Neural progenitor cell (in vitro differentiated cells): ENCODE measurements at regions not wholly inside any gene's neighbourhood (a gene's known extent, or its start where the extent isn't known, plus 50 kb on each side); places are given as distances from the start of the nearest gene placed in this dataset.
"Not testable (repeated sequence)": the region's sequence is repeated elsewhere in the genome, so short reads cannot be mapped to it uniquely, and the experiment has no call there.

ENCODE experiments used
- DNase-seq: peaks from one replicate; pipeline ENCODE4 v3.0.0-alpha.2; 2016; ENCODE audit warnings: low spot score
- H2AFZ ChIP-seq: fragments of 200-600 bp; sonication (generic); replicated peaks from 2 replicates; pipeline ENCODE4 v1.6.1; 2016; ENCODE audit warnings: antibody characterized with exemption
- H3F3A ChIP-seq: fragments of 200-600 bp; sonication (generic); 2 replicates; pipeline ENCODE4 v1.6.1; 2016; ENCODE audit warnings: antibody characterized with exemption, low read depth
- H3K27ac ChIP-seq: fragments of 200-600 bp; sonication (generic); 2 replicates; pipeline ENCODE4 v1.5.1; 2016; ENCODE audit warnings: mild to moderate bottlenecking
- H3K27me3 ChIP-seq: fragments of 200-600 bp; sonication (generic); 2 replicates; pipeline ENCODE4 v1.6.1; 2016; ENCODE audit warnings: mild to moderate bottlenecking, moderate library complexity
- H3K36me3 ChIP-seq: fragments of 200-600 bp; sonication (generic); 2 replicates; pipeline ENCODE4 v1.5.1; 2016
- H3K4me1 ChIP-seq: fragments of 200-600 bp; sonication (generic); 2 replicates; pipeline ENCODE4 v1.6.1; 2016; ENCODE audit warnings: mixed run types
- H3K4me2 ChIP-seq: fragments of 200-600 bp; sonication (generic); 2 replicates; pipeline ENCODE4 v1.6.1; 2016
- H3K4me3 ChIP-seq: fragments of 200-600 bp; sonication (generic); 2 replicates; pipeline ENCODE4 v1.5.1; 2016
- H3K79me2 ChIP-seq: fragments of 200-600 bp; sonication (generic); 2 replicates; pipeline ENCODE4 v1.6.1; 2016; ENCODE audit warnings: low read depth
- H3K9ac ChIP-seq: fragments of 200-600 bp; sonication (generic); 2 replicates; pipeline ENCODE4 v1.6.1; 2016
- H3K9me3 ChIP-seq: fragments of 200-600 bp; sonication (generic); 2 replicates; pipeline ENCODE4 v1.5.1; 2016; ENCODE audit warnings: low read depth
- H4K20me1 ChIP-seq: fragments of 200-600 bp; sonication (generic); 2 replicates; pipeline ENCODE4 v1.6.1; 2016; ENCODE audit warnings: low read depth
- H3K27ac Mint-ChIP-seq: 3 replicates; pipeline ENCODE4 v1.8.0; 2021; ENCODE audit warnings: mixed read lengths
- H3K27me3 Mint-ChIP-seq: 2 replicates; pipeline ENCODE4 v1.8.0; 2022; ENCODE audit warnings: low read depth, mild to moderate bottlenecking, inconsistent platforms, moderate library complexity, mixed read lengths; ENCODE audit not compliant: insufficient read depth
- H3K36me3 Mint-ChIP-seq: 3 replicates; pipeline ENCODE4 v1.8.0; 2021; ENCODE audit warnings: mixed read lengths
- H3K4me1 Mint-ChIP-seq: 3 replicates; pipeline ENCODE4 v1.8.0; 2021; ENCODE audit warnings: mixed read lengths
- H3K4me3 Mint-ChIP-seq: 3 replicates; pipeline ENCODE4 v1.8.0; 2021; ENCODE audit warnings: mild to moderate bottlenecking, moderate library complexity, mixed read lengths
- H3K9me3 Mint-ChIP-seq: 3 replicates; pipeline ENCODE4 v1.8.0; 2020; ENCODE audit warnings: mixed read lengths
- EZH2 ChIP-seq: fragments of 200-600 bp; sonication (generic); IDR thresholded peaks from 2 replicates; pipeline ENCODE4 v1.6.1; 2017; ENCODE audit warnings: antibody characterized with exemption, mild to moderate bottlenecking, moderate library complexity
- EZH2phosphoT487 ChIP-seq: fragments of 200-600 bp; sonication (generic); IDR thresholded peaks from 2 replicates; pipeline ENCODE4 v1.6.1; 2017; ENCODE audit warnings: antibody characterized with exemption
- TF ChIP-seq, protein P1 (sequence below): fragments of 200-600 bp; sonication (generic); IDR thresholded peaks from 2 replicates; pipeline ENCODE4 v1.5.1; 2017; ENCODE audit warnings: antibody characterized with exemption, mild to moderate bottlenecking

- H4K20me1 ChIP-seq, result no peaks in the 10 kb centered on the region
- DNase-seq, result no peak
- Mint-ChIP-seq H3K36me3 (no peaks in the 10 kb centered on the region), H3K4me1 (no peaks in the 10 kb centered on the region), H3K4me3 (no peak overlapping the region), H3K27me3 (no peaks in the 10 kb centered on the region), H3K9me3 (peaks cover 4% of the 10 kb centered on the region), H3K27ac (no peak overlapping the region)
- no peaks in the 10 kb centered on the region for H3K4me1 ChIP-seq
- H3K9ac ChIP-seq, result no peak overlapping the region
- no peak overlapping the region for H2AFZ ChIP-seq
- no peaks in the 10 kb centered on the region for H3K9me3 ChIP-seq
- H3K36me3 ChIP-seq, result no peaks in the 10 kb centered on the region
- H3K27ac ChIP-seq, result no peak overlapping the region
- H3K27me3 ChIP-seq, result no peaks in the 10 kb centered on the region
- no peaks in the 10 kb centered on the region for H3F3A ChIP-seq
- H3K4me3 ChIP-seq, result no peak overlapping the region
- H3K79me2 ChIP-seq, result no peaks in the 10 kb centered on the region
- TF ChIP-seq, protein P1, sequence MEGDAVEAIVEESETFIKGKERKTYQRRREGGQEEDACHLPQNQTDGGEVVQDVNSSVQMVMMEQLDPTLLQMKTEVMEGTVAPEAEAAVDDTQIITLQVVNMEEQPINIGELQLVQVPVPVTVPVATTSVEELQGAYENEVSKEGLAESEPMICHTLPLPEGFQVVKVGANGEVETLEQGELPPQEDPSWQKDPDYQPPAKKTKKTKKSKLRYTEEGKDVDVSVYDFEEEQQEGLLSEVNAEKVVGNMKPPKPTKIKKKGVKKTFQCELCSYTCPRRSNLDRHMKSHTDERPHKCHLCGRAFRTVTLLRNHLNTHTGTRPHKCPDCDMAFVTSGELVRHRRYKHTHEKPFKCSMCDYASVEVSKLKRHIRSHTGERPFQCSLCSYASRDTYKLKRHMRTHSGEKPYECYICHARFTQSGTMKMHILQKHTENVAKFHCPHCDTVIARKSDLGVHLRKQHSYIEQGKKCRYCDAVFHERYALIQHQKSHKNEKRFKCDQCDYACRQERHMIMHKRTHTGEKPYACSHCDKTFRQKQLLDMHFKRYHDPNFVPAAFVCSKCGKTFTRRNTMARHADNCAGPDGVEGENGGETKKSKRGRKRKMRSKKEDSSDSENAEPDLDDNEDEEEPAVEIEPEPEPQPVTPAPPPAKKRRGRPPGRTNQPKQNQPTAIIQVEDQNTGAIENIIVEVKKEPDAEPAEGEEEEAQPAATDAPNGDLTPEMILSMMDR, result no peak
- no peak overlapping the region for H3K4me2 ChIP-seq
Measured at GRCh38 chr7:106442476-106442875, 157.7 kb upstream of the NAMPT start.

GRCh38 chr7:106441343-106441742 lies 156.6 kb upstream of the NAMPT start:
- H3K4me3 Mint-ChIP-seq, H3K9me3 Mint-ChIP-seq, H3K9me3 ChIP-seq, H2AFZ ChIP-seq, H3K27ac ChIP-seq, DNase-seq, H3F3A ChIP-seq, H3K27me3 ChIP-seq, H3K79me2 ChIP-seq, H3K27me3 Mint-ChIP-seq, H3K27ac Mint-ChIP-seq, H4K20me1 ChIP-seq, H3K4me1 ChIP-seq, H3K4me1 Mint-ChIP-seq, H3K4me2 ChIP-seq, H3K9ac ChIP-seq, H3K36me3 ChIP-seq, H3K4me3 ChIP-seq, H3K36me3 Mint-ChIP-seq: not testable (repeated sequence)

GRCh38 chr7:106436933-106437332 lies 152.2 kb upstream of the NAMPT start:
- H3K9me3 Mint-ChIP-seq, H3K27me3 ChIP-seq: not testable (repeated sequence)

GRCh38 chr7:106433377-106433776 lies 148.6 kb upstream of the NAMPT start:
- no peaks in the 10 kb centered on the region for H3K36me3 ChIP-seq
- no peaks in the 10 kb centered on the region for H4K20me1 ChIP-seq
- Mint-ChIP-seq H3K27ac (no peak overlapping the region), H3K9me3 (no peaks in the 10 kb centered on the region), H3K27me3 (peaks cover 4% of the 10 kb centered on the region), H3K4me3 (no peak overlapping the region), H3K4me1 (no peaks in the 10 kb centered on the region), H3K36me3 (no peaks in the 10 kb centered on the region)
- DNase-seq, result no peak
- no peak overlapping the region for H3K9ac ChIP-seq
- no peak overlapping the region for H2AFZ ChIP-seq
- TF ChIP-seq EZH2 (no peak), EZH2phosphoT487 (no peak)
- TF ChIP-seq, protein P1, result no peak
- no peaks in the 10 kb centered on the region for H3F3A ChIP-seq
- H3K27me3 ChIP-seq, result no peaks in the 10 kb centered on the region
- no peak overlapping the region for H3K4me2 ChIP-seq
- H3K4me3 ChIP-seq, result no peak overlapping the region
- H3K4me1 ChIP-seq, result no peaks in the 10 kb centered on the region
- no peaks in the 10 kb centered on the region for H3K79me2 ChIP-seq
- no peak overlapping the region for H3K27ac ChIP-seq
- H3K9me3 ChIP-seq, result no peaks in the 10 kb centered on the region

More at GRCh38 chr7:106436933-106437332, 152.2 kb upstream of the NAMPT start:
- not testable (repeated sequence) for H3K4me2 ChIP-seq, H3K4me3 ChIP-seq, H3K9ac ChIP-seq, H3K79me2 ChIP-seq, H3K4me1 ChIP-seq, H3K36me3 Mint-ChIP-seq, H3K36me3 ChIP-seq, H4K20me1 ChIP-seq, H2AFZ ChIP-seq, H3K4me3 Mint-ChIP-seq, H3K27me3 Mint-ChIP-seq, H3K27ac Mint-ChIP-seq, H3F3A ChIP-seq, H3K9me3 ChIP-seq, DNase-seq, H3K4me1 Mint-ChIP-seq, H3K27ac ChIP-seq
